Subcutaneous abdominal adipose tissue (tissue), 5 donors: ENCODE measurements at regions not wholly inside any gene's neighbourhood (a gene's known extent, or its start where the extent isn't known, plus 50 kb on each side); places are given as distances from the start of the nearest gene placed in this dataset.
"Not testable (repeated sequence)": the region's sequence is repeated elsewhere in the genome, so short reads cannot be mapped to it uniquely, and the experiment has no call there.

Experiments used
- H3K27ac ChIP-seq: one replicate; pipeline ENCODE4 v1.7.0; 2013; ENCODE audit warnings: low read depth, mild to moderate bottlenecking, inconsistent platforms, low read length, moderate library complexity
- H3K27me3 ChIP-seq, 5 donors: one replicate each; pipeline ENCODE4 v1.7.0; 2013; ENCODE audit warnings: low read length in 5 of 5, inconsistent platforms in 1 of 5; ENCODE audit not compliant: control insufficient read depth in 5 of 5, insufficient read depth in 4 of 5
- H3K36me3 ChIP-seq, 5 donors: one replicate each; pipeline ENCODE4 v1.7.0; 2013; ENCODE audit warnings: low read length in 5 of 5; ENCODE audit not compliant: control insufficient read depth in 5 of 5, insufficient read depth in 5 of 5
- H3K4me1 ChIP-seq, 5 donors: one replicate each; pipeline ENCODE4 v1.7.0; 2013; ENCODE audit warnings: low read length in 5 of 5, mild to moderate bottlenecking in 3 of 5, moderate library complexity in 1 of 5; ENCODE audit not compliant: control insufficient read depth in 5 of 5, insufficient read depth in 5 of 5
- H3K4me3 ChIP-seq, 5 donors: one replicate each; pipeline ENCODE4 v1.7.0; 2013; ENCODE audit warnings: low read length in 5 of 5, low read depth in 1 of 5
- H3K9ac ChIP-seq, 5 donors: one replicate each; pipeline ENCODE4 v1.7.0; 2013; ENCODE audit warnings: low read length in 5 of 5, mild to moderate bottlenecking in 4 of 5, moderate library complexity in 3 of 5
- H3K9me3 ChIP-seq, 5 donors: one replicate each; pipeline ENCODE4 v1.7.0; 2013; ENCODE audit warnings: low read length in 5 of 5; ENCODE audit not compliant: control insufficient read depth in 5 of 5
- donor health status: healthy.
- donor health status: healthy.
- donor health status: healthy.
- donor health status: healthy.
- donor health status: healthy.

- not testable (repeated sequence) for H3K36me3 ChIP-seq, H3K4me3 ChIP-seq, H3K27me3 ChIP-seq, H3K9ac ChIP-seq, H3K9me3 ChIP-seq, H3K27ac ChIP-seq, H3K4me1 ChIP-seq
These were observed 332.6 kb upstream of the ZNF608 start for GRCh38 chr5:125079028-125079427.

- H3K4me1 ChIP-seq, result peaks cover 0 to 5% (median 0%) of the 10 kb centered on the region in 5 donors
- H3K27me3 ChIP-seq, result no peaks in the 10 kb centered on the region
- no peak overlapping the region for H3K9ac ChIP-seq
- H3K27ac ChIP-seq, result no peak overlapping the region
- peaks cover 0 to 2% (median 0%) of the 10 kb centered on the region in 5 donors for H3K9me3 ChIP-seq
- H3K36me3 ChIP-seq, result no peaks in the 10 kb centered on the region
- H3K4me3 ChIP-seq, result no peak overlapping the region
These were observed 334.7 kb upstream of the ZNF608 start for GRCh38 chr5:125081101-125081500.

GRCh38 chr5:125083981-125084380 is 337.5 kb upstream of the ZNF608 start:
- Histone ChIP-seq H3K27ac (no peak overlapping the region), H3K9ac (no peak overlapping the region), H3K36me3 (no peaks in the 10 kb centered on the region), H3K27me3 (no peaks in the 10 kb centered on the region), H3K4me1 (peaks cover 0 to 5% (median 0%) of the 10 kb centered on the region in 5 donors), H3K9me3 (no peaks in the 10 kb centered on the region), H3K4me3 (no peak overlapping the region)

- H3K4me3 ChIP-seq, result no peak overlapping the region
- peaks cover 0 to 5% (median 0%) of the 10 kb centered on the region in 5 donors for H3K4me1 ChIP-seq
- no peak overlapping the region for H3K27ac ChIP-seq
- H3K36me3 ChIP-seq, result no peaks in the 10 kb centered on the region
- no peaks in the 10 kb centered on the region for H3K9me3 ChIP-seq
- H3K27me3 ChIP-seq, result no peaks in the 10 kb centered on the region
- H3K9ac ChIP-seq, result no peak overlapping the region
These were observed 339.5 kb upstream of the ZNF608 start for GRCh38 chr5:125085797-125086505.

GRCh38 chr5:125088522-125089105 is 342.2 kb upstream of the ZNF608 start:
- no peaks in the 10 kb centered on the region for H3K27me3 ChIP-seq

GRCh38 chr5:125092138-125092537 is 345.7 kb upstream of the ZNF608 start:
- H3K4me3 ChIP-seq, H3K36me3 ChIP-seq, H3K27me3 ChIP-seq, H3K9me3 ChIP-seq, H3K4me1 ChIP-seq, H3K27ac ChIP-seq, H3K9ac ChIP-seq: not testable (repeated sequence)

More at GRCh38 chr5:125088522-125089105, 342.2 kb upstream of the ZNF608 start:
- Histone ChIP-seq H3K4me3 (no peak overlapping the region), H3K4me1 (peaks cover 0 to 2% (median 0%) of the 10 kb centered on the region in 5 donors), H3K9me3 (no peaks in the 10 kb centered on the region), H3K27ac (no peak overlapping the region), H3K9ac (no peak overlapping the region), H3K36me3 (no peaks in the 10 kb centered on the region)

GRCh38 chr5:125093776-125094175 is 347.3 kb upstream of the ZNF608 start:
- Histone ChIP-seq H3K9me3 (peaks cover 0 to 7% (median 4%) of the 10 kb centered on the region in 5 donors), H3K27me3 (no peaks in the 10 kb centered on the region), H3K4me3 (no peak overlapping the region), H3K27ac (no peak overlapping the region), H3K9ac (no peak overlapping the region), H3K4me1 (no peaks in the 10 kb centered on the region), H3K36me3 (no peaks in the 10 kb centered on the region)

DNA sequence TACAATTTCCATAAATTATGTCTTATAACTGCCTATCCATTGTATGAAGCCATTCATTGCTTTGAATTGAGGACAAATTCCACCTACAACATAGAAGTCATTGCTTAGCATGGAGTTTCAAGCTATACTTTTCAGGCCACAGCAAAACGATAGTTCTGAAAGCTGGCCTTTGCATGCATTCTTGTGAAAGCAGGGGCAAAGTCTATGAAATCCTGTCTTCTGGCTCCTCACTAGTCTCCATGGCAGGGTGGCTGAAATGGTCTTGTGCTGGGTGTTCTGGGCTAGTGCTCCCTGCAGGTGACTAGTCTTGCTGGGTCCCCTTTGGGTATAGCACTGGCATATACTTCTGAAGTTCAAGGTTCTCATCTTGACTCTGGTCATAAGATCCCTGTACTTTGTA is 353.9 kb upstream of the ZNF608 start:
- Histone ChIP-seq H3K36me3 (no peaks in the 10 kb centered on the region), H3K4me1 (peaks cover 0 to 9% (median 3%) of the 10 kb centered on the region in 5 donors), H3K4me3 (no peak overlapping the region), H3K9ac (no peak overlapping the region), H3K27ac (no peak overlapping the region), H3K9me3 (peaks cover 0 to 7% (median 4%) of the 10 kb centered on the region in 5 donors), H3K27me3 (no peaks in the 10 kb centered on the region)

GRCh38 chr5:125100951-125101350 is 354.5 kb upstream of the ZNF608 start:
- peaks cover 0 to 4% (median 3%) of the 10 kb centered on the region in 5 donors for H3K9me3 ChIP-seq
- H3K4me3 ChIP-seq, result no peak overlapping the region
- H3K4me1 ChIP-seq, result peaks cover 0 to 9% (median 3%) of the 10 kb centered on the region in 5 donors
- H3K27ac ChIP-seq, result no peak overlapping the region
- H3K9ac ChIP-seq, result no peak overlapping the region
- H3K36me3 ChIP-seq, result no peaks in the 10 kb centered on the region
- H3K27me3 ChIP-seq, result no peaks in the 10 kb centered on the region

GRCh38 chr5:125103459-125103858 is 357.0 kb upstream of the ZNF608 start:
- Histone ChIP-seq H3K27ac (no peak overlapping the region), H3K4me1 (peaks cover 2 to 14% (median 4%) of the 10 kb centered on the region in 5 donors), H3K27me3 (no peaks in the 10 kb centered on the region), H3K4me3 (no peak overlapping the region), H3K36me3 (no peaks in the 10 kb centered on the region), H3K9me3 (no peaks in the 10 kb centered on the region), H3K9ac (no peak overlapping the region)
